A673 (cell line): ENCODE measurements at regions not wholly inside any gene's neighbourhood (a gene's known extent, or its start where the extent isn't known, plus 50 kb on each side); places are given as distances from the start of the nearest gene placed in this dataset.

ENCODE experiments used
- BruUV-seq: library from RNA; stranded (reverse); fragments of 400-500 nt; replicated peaks from 2 replicates; lab custom pipeline; 2021; lab: Mats Ljungman, UMichigan
- CTCF ChIA-PET: fragments of 300-600 bp; sonication (Branson Sonifier 250); formaldehyde crosslinking; loops from one replicate; lab custom pipeline; 2022; ENCODE audit warnings: antibody characterized with exemption; lab: Charles Lee
- POLR2A ChIA-PET: fragments of 300-600 bp; sonication (Branson Sonifier 250); formaldehyde crosslinking; loops from one replicate; lab custom pipeline; 2022; ENCODE audit warnings: antibody characterized with exemption; ENCODE audit not compliant: low non-redundant PET; lab: Charles Lee
- DNase-seq: peaks from one replicate; pipeline ENCODE4 v3.0.0-alpha.2; 2015; ENCODE audit warnings: low spot score
- H3K27ac ChIP-seq: fragments of 200-600 bp; sonication (generic); 2 replicates; pipeline ENCODE4 v1.5.1; 2016; ENCODE audit warnings: mixed run types, low read depth, mild to moderate bottlenecking, mixed read lengths, antibody characterized with exemption, low read length; ENCODE audit not compliant: poor library complexity, severe bottlenecking
- H3K27me3 ChIP-seq: fragments of 200-600 bp; sonication (generic); replicated peaks from 2 replicates; pipeline ENCODE4 v1.6.1; 2017; ENCODE audit warnings: mixed run types, low read depth, mild to moderate bottlenecking, mixed read lengths, antibody characterized with exemption, low read length; ENCODE audit not compliant: insufficient read depth, poor library complexity
- H3K36me3 ChIP-seq: fragments of 200-600 bp; sonication (generic); 2 replicates; pipeline ENCODE4 v1.6.1; 2016; ENCODE audit warnings: mixed run types, mild to moderate bottlenecking, mixed read lengths, antibody characterized with exemption, low read length; ENCODE audit not compliant: insufficient read depth, poor library complexity, severe bottlenecking
- H3K4me1 ChIP-seq: fragments of 200-600 bp; sonication (generic); 2 replicates; pipeline ENCODE4 v1.6.1; 2017; ENCODE audit warnings: mixed run types, mild to moderate bottlenecking, mixed read lengths, antibody characterized with exemption, low read length; ENCODE audit not compliant: insufficient read depth, poor library complexity, severe bottlenecking
- H3K4me3 ChIP-seq: fragments of 200-600 bp; sonication (generic); 2 replicates; pipeline ENCODE4 v1.5.1; 2016; ENCODE audit warnings: low read depth, mixed run types, mild to moderate bottlenecking, mixed read lengths, low read length; ENCODE audit not compliant: poor library complexity, severe bottlenecking
- H3K9me3 ChIP-seq: fragments of 200-600 bp; sonication (generic); 2 replicates; pipeline ENCODE4 v1.6.1; 2016; ENCODE audit warnings: mixed run types, low read depth, mild to moderate bottlenecking, mixed read lengths, antibody characterized with exemption, low read length; ENCODE audit not compliant: poor library complexity, severe bottlenecking
- EZH2 ChIP-seq: fragments of 200-600 bp; sonication (generic); IDR thresholded peaks from 2 replicates; pipeline ENCODE4 v1.6.1; 2017; ENCODE audit warnings: borderline replicate concordance, low read depth, mild to moderate bottlenecking, mixed read lengths, antibody characterized with exemption, low read length; ENCODE audit not compliant: poor library complexity, severe bottlenecking
- intact Hi-C: fragments of 100-400 bp; cut with micrococcal nuclease; formaldehyde crosslinking; loops from one replicate; pipeline ENCODE4 v1.10.0; 2022; ENCODE audit not compliant: unreplicated experiment
- TF ChIP-seq, protein P1 (sequence below): fragments of 300-800, 200-600 bp; sonication (generic); conservative IDR thresholded peaks from 2 replicates; pipeline ENCODE4 v1.5.1; 2017; ENCODE audit warnings: low read depth, mild to moderate bottlenecking, antibody characterized with exemption, low read length, moderate library complexity, mixed read lengths

DNA sequence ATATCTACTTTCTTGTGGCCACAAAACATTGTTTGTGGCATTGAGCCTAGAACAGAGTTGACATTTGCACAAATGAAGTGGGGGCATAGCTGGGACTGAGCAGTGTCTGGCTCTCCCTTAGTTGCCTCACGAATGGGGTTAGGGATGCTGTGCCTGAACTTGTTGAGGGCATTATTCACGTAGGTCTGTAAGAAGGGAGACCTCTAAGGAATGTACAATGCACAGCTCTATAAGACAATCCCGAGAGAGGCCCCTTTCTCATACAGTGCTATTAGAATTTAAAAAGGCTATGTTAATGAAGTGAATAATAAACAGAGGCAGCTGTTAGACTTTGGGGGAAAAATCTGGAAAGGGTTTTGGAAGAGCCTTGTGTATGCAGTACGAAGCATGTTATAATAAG is 118.4 kb upstream of the DEPDC1 start:
- intact Hi-C loops: no loop called here
- BruUV-seq: no TSS peak
- no peak overlapping the region for H3K27ac ChIP-seq
- peaks cover under 1% of the 10 kb centered on the region for H3K9me3 ChIP-seq
- TF ChIP-seq EZH2: no peak
- TF ChIP-seq, protein P1, sequence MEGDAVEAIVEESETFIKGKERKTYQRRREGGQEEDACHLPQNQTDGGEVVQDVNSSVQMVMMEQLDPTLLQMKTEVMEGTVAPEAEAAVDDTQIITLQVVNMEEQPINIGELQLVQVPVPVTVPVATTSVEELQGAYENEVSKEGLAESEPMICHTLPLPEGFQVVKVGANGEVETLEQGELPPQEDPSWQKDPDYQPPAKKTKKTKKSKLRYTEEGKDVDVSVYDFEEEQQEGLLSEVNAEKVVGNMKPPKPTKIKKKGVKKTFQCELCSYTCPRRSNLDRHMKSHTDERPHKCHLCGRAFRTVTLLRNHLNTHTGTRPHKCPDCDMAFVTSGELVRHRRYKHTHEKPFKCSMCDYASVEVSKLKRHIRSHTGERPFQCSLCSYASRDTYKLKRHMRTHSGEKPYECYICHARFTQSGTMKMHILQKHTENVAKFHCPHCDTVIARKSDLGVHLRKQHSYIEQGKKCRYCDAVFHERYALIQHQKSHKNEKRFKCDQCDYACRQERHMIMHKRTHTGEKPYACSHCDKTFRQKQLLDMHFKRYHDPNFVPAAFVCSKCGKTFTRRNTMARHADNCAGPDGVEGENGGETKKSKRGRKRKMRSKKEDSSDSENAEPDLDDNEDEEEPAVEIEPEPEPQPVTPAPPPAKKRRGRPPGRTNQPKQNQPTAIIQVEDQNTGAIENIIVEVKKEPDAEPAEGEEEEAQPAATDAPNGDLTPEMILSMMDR: no peak
- no peaks in the 10 kb centered on the region for H3K27me3 ChIP-seq
- no peaks in the 10 kb centered on the region for H3K36me3 ChIP-seq
- DNase-seq: no peak
- CTCF ChIA-PET: no interaction called here
- H3K4me3 ChIP-seq: no peak overlapping the region
- POLR2A ChIA-PET: no interaction called here
- no peaks in the 10 kb centered on the region for H3K4me1 ChIP-seq

DNA sequence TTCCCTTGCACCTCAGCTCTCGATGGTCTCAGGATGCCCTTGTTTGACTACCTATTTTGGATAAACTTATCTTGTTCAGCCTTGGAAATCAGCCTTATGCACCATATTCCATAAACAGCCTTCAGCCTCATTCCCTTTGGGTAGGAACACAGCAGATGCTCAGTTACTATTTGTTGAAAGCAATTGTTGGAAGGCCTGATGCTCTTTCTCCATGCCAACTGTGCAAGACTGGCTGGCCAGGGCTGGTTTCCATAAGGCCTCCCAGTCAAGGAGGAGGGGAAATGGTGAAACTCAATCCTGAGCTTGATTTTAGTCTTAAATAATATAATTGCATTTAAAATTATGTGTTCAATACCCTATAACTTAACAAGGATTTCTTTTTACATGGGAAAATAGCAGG is 121.1 kb upstream of the DEPDC1 start:
- TF ChIP-seq, protein P1: no peak
- TF ChIP-seq EZH2: no peak
- no peaks in the 10 kb centered on the region for H3K27me3 ChIP-seq
- H3K9me3 ChIP-seq: peaks cover 13% of the 10 kb centered on the region
- no peaks in the 10 kb centered on the region for H3K4me1 ChIP-seq
- intact Hi-C loops: no loop called here
- ChIA-PET POLR2A (no interaction called here), CTCF (no interaction called here)
- no peaks in the 10 kb centered on the region for H3K36me3 ChIP-seq
- DNase-seq: no peak
- no peak overlapping the region for H3K27ac ChIP-seq
- BruUV-seq: no TSS peak
- no peak overlapping the region for H3K4me3 ChIP-seq

DNA sequence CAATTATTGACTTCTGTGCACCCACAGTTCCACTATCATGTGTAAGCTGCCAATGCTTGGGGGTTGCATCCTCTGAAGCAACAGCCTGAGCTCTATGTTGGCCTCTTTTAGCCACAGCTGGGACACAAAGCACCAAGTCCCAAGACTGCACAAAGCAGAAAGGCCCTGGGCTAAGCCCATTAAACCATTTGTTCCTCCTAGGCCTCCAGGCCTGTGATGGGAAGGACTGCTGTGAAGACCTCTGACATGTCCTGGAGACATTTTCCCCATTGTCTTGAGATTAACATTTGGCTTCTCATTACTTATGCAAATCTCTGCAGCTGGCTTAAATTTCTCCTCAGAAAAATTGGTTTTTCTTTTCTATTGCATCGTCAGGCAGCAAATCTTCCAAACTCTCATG is 123.7 kb upstream of the DEPDC1 start:
- TF ChIP-seq, protein P1: no peak
- TF ChIP-seq EZH2: no peak
- Histone ChIP-seq H3K36me3 (no peaks in the 10 kb centered on the region), H3K9me3 (peaks cover 13% of the 10 kb centered on the region), H3K4me3 (no peak overlapping the region), H3K27ac (no peak overlapping the region), H3K27me3 (no peaks in the 10 kb centered on the region), H3K4me1 (no peaks in the 10 kb centered on the region)
- intact Hi-C loops: no loop called here
- BruUV-seq: no TSS peak
- DNase-seq: no peak
- CTCF ChIA-PET: no interaction called here
- POLR2A ChIA-PET: no interaction called here
